ENCODE measurements at regions not wholly inside any gene's neighbourhood (a gene's known extent, or its start where the extent isn't known, plus 50 kb on each side); places are given as distances from the start of the nearest gene placed in this dataset.

- H3K27me3 ChIP-seq (replicated peaks in 1 of 2; ENCODE audit: control insufficient read depth in 2 of 2, insufficient read depth in 2 of 2, low read length in 1 of 2), result no peaks in the 10 kb centered on the region
- FAIRE-seq (no peak), DNase-seq (ENCODE audit: low read depth, low spot score) (no peak), ATAC-seq (no peak)
- H4K20me1 ChIP-seq (ENCODE audit: control insufficient read depth, insufficient read depth), result no peaks in the 10 kb centered on the region
- H3K9me3 ChIP-seq (replicated peaks; ENCODE audit: control insufficient read depth, insufficient read depth, low read length), result no peaks in the 10 kb centered on the region; the same call in 2 of the 3 replicates
- no peak overlapping the region for H2AFZ ChIP-seq (ENCODE audit: control insufficient read depth, low read depth, low read length)
- in situ Hi-C loops (cut with MboI), result no loop called here
- 100% methylated on average over 1 of the region's 1 CpG for WGBS (ENCODE audit: insufficient coverage, insufficient replicate concordance, low lambda C conversion rate, missing lambda C conversion rate)
- TF ChIP-seq FOXM1 (IDR thresholded peaks at IDR 0.05; ENCODE audit: low read depth, low read length) (no peak), YBX1 (IDR thresholded peaks at IDR 0.05) (no peak), SREBF2 (IDR thresholded peaks at IDR 0.05; ENCODE audit: low read length) (no peak), RELB (IDR thresholded peaks at IDR 0.05; ENCODE audit: low read depth) (no peak), POU2F2 (IDR thresholded peaks at IDR 0.05; ENCODE audit: borderline replicate concordance, low read depth, low read length) (no peak)
- H3K4me3 ChIP-seq, result no peak overlapping the region
- no peak overlapping the region for H3K9ac ChIP-seq (ENCODE audit: control insufficient read depth, insufficient read depth, low read length)
- peaks cover 12% of the 10 kb centered on the region for H3K4me1 ChIP-seq (ENCODE audit: control insufficient read depth, insufficient read depth, low read length)
- RAD21 ChIA-PET (ENCODE audit: unreplicated experiment), result no interaction called here
- H3K79me2 ChIP-seq (ENCODE audit: control insufficient read depth, insufficient read depth, low read length), result no peaks in the 10 kb centered on the region
- POLR2A ChIA-PET, result no interaction called here
- intact Hi-C loops (cut with micrococcal nuclease; ENCODE audit: unreplicated experiment), result no loop called here
- CTCF ChIA-PET, result interaction anchor here (0.9 to 2.0 kb wide), 4 partner anchors 11 to 27 kb away, joined by 3 to 11 read pairs (median 4); no protein-coding TSS in a partner anchor
- no peak overlapping the region for H3K4me2 ChIP-seq (ENCODE audit: control insufficient read depth, insufficient read depth)
- H3K27ac ChIP-seq (ENCODE audit: control insufficient read depth, insufficient read depth), result no peak overlapping the region
- no TSS peak for BruUV-seq (replicated peaks)
- no peaks in the 10 kb centered on the region for H3K36me3 ChIP-seq (ENCODE audit: control insufficient read depth in 2 of 2, insufficient read depth in 2 of 2, low read length in 1 of 2)
- SMC1A ChIA-PET (ENCODE audit: uncharacterized antibody, unreplicated experiment), result interaction anchor here (0.6 to 3.0 kb wide), 3 partner anchors 26 to 1127 kb away, joined by 3 to 8 read pairs (median 3); no protein-coding TSS in a partner anchor
These were observed 114.4 kb downstream of the PCSK1 start for GRCh38 chr5:96318569-96319110.

- H3K27me3 ChIP-seq (replicated peaks in 1 of 2; ENCODE audit: control insufficient read depth in 2 of 2, insufficient read depth in 2 of 2, low read length in 1 of 2), result no peaks in the 10 kb centered on the region
- ATAC-seq (no peak), DNase-seq (ENCODE audit: low read depth, low spot score) (no peak), FAIRE-seq (no peak)
- ChIA-PET SMC1A (ENCODE audit: uncharacterized antibody, unreplicated experiment) (interaction anchor here (0.7 to 3.0 kb wide), 4 partner anchors 10 to 367 kb away, joined by 3 to 8 read pairs (median 4); no protein-coding TSS in a partner anchor), RAD21 (ENCODE audit: unreplicated experiment) (interaction anchor here (1.1 kb wide), 1 partner anchor 18 kb away, joined by 3 read pairs; no protein-coding TSS in a partner anchor), POLR2A (no interaction called here), CTCF (interaction anchor here (1.0 to 2.0 kb wide), 2 partner anchors 12 to 26 kb away, joined by 3 to 11 read pairs; no protein-coding TSS in a partner anchor)
- no peaks in the 10 kb centered on the region; the same call in 2 of the 3 replicates for H3K9me3 ChIP-seq (replicated peaks; ENCODE audit: control insufficient read depth, insufficient read depth, low read length)
- no TSS peak for BruUV-seq (replicated peaks)
- no peak overlapping the region for H3K27ac ChIP-seq (ENCODE audit: control insufficient read depth, insufficient read depth)
- intact Hi-C loops (cut with micrococcal nuclease; ENCODE audit: unreplicated experiment), result no loop called here
- H3K9ac ChIP-seq (ENCODE audit: control insufficient read depth, insufficient read depth, low read length), result no peak overlapping the region
- no peaks in the 10 kb centered on the region for H3K79me2 ChIP-seq (ENCODE audit: control insufficient read depth, insufficient read depth, low read length)
- H3K4me3 ChIP-seq, result no peak overlapping the region
- no peaks in the 10 kb centered on the region for H3K36me3 ChIP-seq (ENCODE audit: control insufficient read depth in 2 of 2, insufficient read depth in 2 of 2, low read length in 1 of 2)
- H3K4me2 ChIP-seq (ENCODE audit: control insufficient read depth, insufficient read depth), result no peak overlapping the region
- no peaks in the 10 kb centered on the region for H4K20me1 ChIP-seq (ENCODE audit: control insufficient read depth, insufficient read depth)
- H3K4me1 ChIP-seq (ENCODE audit: control insufficient read depth, insufficient read depth, low read length), result peaks cover 12% of the 10 kb centered on the region
- in situ Hi-C loops (cut with MboI), result no loop called here
- TF ChIP-seq YBX1 (IDR thresholded peaks at IDR 0.05) (no peak), JUNB (IDR thresholded peaks at IDR 0.05) (no peak), POU2F2 (IDR thresholded peaks at IDR 0.05; ENCODE audit: borderline replicate concordance, low read depth, low read length) (no peak)
- TF ChIP-seq, protein P1, sequence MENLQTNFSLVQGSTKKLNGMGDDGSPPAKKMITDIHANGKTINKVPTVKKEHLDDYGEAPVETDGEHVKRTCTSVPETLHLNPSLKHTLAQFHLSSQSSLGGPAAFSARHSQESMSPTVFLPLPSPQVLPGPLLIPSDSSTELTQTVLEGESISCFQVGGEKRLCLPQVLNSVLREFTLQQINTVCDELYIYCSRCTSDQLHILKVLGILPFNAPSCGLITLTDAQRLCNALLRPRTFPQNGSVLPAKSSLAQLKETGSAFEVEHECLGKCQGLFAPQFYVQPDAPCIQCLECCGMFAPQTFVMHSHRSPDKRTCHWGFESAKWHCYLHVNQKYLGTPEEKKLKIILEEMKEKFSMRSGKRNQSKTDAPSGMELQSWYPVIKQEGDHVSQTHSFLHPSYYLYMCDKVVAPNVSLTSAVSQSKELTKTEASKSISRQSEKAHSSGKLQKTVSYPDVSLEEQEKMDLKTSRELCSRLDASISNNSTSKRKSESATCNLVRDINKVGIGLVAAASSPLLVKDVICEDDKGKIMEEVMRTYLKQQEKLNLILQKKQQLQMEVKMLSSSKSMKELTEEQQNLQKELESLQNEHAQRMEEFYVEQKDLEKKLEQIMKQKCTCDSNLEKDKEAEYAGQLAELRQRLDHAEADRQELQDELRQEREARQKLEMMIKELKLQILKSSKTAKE (IDR thresholded peaks at IDR 0.05; ENCODE audit: low read depth, poor library complexity, severe bottlenecking), result no peak
- no peak overlapping the region for H2AFZ ChIP-seq (ENCODE audit: control insufficient read depth, low read depth, low read length)
- WGBS (ENCODE audit: insufficient coverage, insufficient replicate concordance, low lambda C conversion rate, missing lambda C conversion rate), result 92% methylated on average over 3 of the region's 3 CpGs
These were observed 115.1 kb downstream of the PCSK1 start for GRCh38 chr5:96317945-96318344.
